Chondrocyte (in vitro differentiated cells): ENCODE measurements at regions not wholly inside any gene's neighbourhood (a gene's known extent, or its start where the extent isn't known, plus 50 kb on each side); places are given as distances from the start of the nearest gene placed in this dataset.

ENCODE experiments used
- DNase-seq: peaks from one replicate; pipeline ENCODE4 v3.0.0; 2021; ENCODE audit warnings: mixed read lengths, low spot score
- H3K27ac Mint-ChIP-seq: one replicate; pipeline ENCODE4 v1.8.0; 2021; ENCODE audit warnings: mild to moderate bottlenecking, moderate library complexity, mixed read lengths; ENCODE audit not compliant: unreplicated experiment
- H3K27me3 Mint-ChIP-seq: 2 replicates; pipeline ENCODE4 v1.8.0; 2021; ENCODE audit warnings: low read depth, mixed read lengths
- H3K36me3 Mint-ChIP-seq: 2 replicates; pipeline ENCODE4 v1.8.0; 2021; ENCODE audit warnings: low read depth, mixed read lengths
- H3K4me1 Mint-ChIP-seq: 2 replicates; pipeline ENCODE4 v1.8.0; 2021; ENCODE audit warnings: low read depth, mild to moderate bottlenecking, mixed read lengths
- H3K4me3 Mint-ChIP-seq: one replicate; pipeline ENCODE4 v1.8.0; 2021; ENCODE audit warnings: mild to moderate bottlenecking, moderate library complexity, mixed read lengths; ENCODE audit not compliant: unreplicated experiment
- H3K9me3 Mint-ChIP-seq: 2 replicates; pipeline ENCODE4 v1.8.0; 2021; ENCODE audit warnings: low read depth, mixed read lengths
- TF ChIP-seq, protein P1 (sequence below): fragments of 200-600 bp; sonication (generic); IDR thresholded peaks from 2 replicates; pipeline ENCODE4 v1.5.0; 2021; ENCODE audit warnings: antibody characterized with exemption, mild to moderate bottlenecking, moderate library complexity

DNA sequence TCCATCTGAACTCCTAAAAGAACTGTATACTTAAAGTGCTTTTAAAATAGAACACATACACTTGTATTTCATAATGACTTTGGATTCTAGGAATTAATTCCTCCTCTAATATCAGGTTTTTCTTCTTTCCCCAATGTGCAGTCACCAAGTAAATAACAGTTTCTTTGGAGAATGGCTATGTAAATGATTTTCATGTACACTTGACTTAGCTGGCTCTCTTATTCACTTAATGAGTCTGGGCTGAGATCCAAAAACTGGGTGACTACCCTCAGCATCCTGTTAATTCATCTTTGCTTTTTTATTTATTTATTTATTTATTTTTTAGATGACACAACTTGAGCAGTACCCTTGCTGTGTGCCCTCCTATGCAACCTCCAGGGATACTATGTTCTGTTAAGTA lies 1003.7 kb downstream of the SLITRK1 start:
- DNase-seq = no peak
- Mint-ChIP-seq H3K27me3 (no peaks in the 10 kb centered on the region), H3K36me3 (no peaks in the 10 kb centered on the region), H3K9me3 (no peaks in the 10 kb centered on the region), H3K4me3 (no peak overlapping the region), H3K27ac (no peak overlapping the region), H3K4me1 (no peaks in the 10 kb centered on the region)
- TF ChIP-seq, protein P1, sequence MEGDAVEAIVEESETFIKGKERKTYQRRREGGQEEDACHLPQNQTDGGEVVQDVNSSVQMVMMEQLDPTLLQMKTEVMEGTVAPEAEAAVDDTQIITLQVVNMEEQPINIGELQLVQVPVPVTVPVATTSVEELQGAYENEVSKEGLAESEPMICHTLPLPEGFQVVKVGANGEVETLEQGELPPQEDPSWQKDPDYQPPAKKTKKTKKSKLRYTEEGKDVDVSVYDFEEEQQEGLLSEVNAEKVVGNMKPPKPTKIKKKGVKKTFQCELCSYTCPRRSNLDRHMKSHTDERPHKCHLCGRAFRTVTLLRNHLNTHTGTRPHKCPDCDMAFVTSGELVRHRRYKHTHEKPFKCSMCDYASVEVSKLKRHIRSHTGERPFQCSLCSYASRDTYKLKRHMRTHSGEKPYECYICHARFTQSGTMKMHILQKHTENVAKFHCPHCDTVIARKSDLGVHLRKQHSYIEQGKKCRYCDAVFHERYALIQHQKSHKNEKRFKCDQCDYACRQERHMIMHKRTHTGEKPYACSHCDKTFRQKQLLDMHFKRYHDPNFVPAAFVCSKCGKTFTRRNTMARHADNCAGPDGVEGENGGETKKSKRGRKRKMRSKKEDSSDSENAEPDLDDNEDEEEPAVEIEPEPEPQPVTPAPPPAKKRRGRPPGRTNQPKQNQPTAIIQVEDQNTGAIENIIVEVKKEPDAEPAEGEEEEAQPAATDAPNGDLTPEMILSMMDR = no peak

DNA sequence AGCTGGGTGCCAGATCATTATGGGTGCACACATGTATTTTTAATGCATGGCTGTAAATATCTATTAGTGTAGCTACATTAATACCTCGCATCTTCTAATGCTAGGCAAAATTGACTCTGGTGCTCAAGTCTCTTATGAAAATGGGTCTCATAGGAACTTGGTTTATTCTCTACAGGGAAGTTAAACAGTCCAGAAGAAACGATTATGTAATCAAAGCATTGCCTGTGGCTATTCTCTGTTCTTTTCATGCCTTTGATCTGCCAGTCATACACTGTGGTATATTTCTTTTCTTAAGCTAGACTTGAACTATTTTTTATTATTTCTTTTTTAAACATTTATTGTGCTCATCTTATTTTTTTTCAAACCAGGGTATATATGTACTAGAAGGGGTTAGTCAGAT lies 1015.0 kb downstream of the SLITRK1 start:
- H3K4me1 Mint-ChIP-seq = no peaks in the 10 kb centered on the region
- H3K9me3 Mint-ChIP-seq = peaks cover 12% of the 10 kb centered on the region
- DNase-seq = no peak
- no peak overlapping the region for H3K27ac Mint-ChIP-seq
- no peaks in the 10 kb centered on the region for H3K27me3 Mint-ChIP-seq
- no peaks in the 10 kb centered on the region for H3K36me3 Mint-ChIP-seq
- H3K4me3 Mint-ChIP-seq = no peak overlapping the region
- TF ChIP-seq, protein P1 = no peak

DNA sequence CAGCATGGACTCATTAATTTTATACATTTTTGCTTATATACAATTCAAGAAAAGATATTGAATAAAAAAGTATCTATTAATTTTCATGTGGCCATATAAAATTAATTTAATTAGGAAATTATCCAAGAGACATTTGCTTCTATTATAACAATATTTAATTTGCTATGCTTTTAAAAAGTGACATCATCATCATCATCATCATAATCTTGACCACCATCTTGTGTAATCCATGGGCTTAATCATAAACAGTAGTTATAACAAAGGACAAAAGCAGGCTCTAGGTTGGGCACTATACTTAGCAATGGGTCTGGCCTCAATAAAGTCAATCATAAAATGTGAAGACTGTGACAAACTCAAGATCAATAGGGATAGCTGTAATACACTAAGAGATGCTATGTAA lies 1031.6 kb downstream of the SLITRK1 start:
- Mint-ChIP-seq H3K9me3 (no peaks in the 10 kb centered on the region), H3K27me3 (no peaks in the 10 kb centered on the region), H3K4me1 (no peaks in the 10 kb centered on the region), H3K36me3 (no peaks in the 10 kb centered on the region), H3K4me3 (no peak overlapping the region), H3K27ac (no peak overlapping the region)
- TF ChIP-seq, protein P1 = no peak
- DNase-seq = no peak

DNA sequence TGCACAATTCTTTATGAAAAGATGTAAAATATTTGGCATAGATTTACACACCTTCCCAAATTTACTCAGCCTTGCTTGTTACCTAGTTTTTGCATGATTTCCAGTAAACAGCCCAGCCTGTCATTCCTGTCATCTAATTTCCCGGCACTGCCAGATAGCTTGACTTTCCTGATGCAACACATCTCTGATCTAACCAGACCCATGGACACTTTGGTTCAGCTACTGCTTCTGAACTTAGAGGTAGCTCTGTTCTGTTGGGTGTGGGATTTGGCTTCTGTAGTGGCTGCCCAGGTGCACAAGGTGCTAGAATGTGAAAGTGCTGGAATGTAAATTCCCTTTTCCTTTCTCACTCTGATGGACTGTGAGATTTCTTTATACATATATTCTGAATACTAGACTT lies 1033.5 kb downstream of the SLITRK1 start:
- H3K36me3 Mint-ChIP-seq = no peaks in the 10 kb centered on the region
- TF ChIP-seq, protein P1 = no peak
- DNase-seq = no peak
- no peaks in the 10 kb centered on the region for H3K27me3 Mint-ChIP-seq
- no peak overlapping the region for H3K27ac Mint-ChIP-seq
- no peaks in the 10 kb centered on the region for H3K9me3 Mint-ChIP-seq
- no peaks in the 10 kb centered on the region for H3K4me1 Mint-ChIP-seq
- no peak overlapping the region for H3K4me3 Mint-ChIP-seq

DNA sequence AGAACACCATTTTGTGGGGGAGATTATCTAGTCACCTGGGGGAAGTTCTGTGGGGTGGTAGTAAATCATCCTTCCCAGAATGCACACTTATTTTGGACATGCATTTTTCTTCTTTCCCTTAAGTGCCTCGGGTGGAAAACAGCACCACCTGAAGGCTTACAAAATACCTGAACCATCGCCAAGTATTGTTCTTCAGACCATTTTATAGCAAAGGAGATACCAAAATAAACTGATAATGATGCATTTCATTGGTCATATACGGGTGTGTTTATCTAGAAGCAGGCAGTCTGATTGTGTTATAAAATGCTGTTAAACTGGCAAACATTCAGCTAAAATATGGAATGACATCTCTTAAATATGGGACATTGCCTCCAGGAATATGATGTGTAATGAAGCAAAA lies 1034.7 kb downstream of the SLITRK1 start:
- TF ChIP-seq, protein P1 = no peak
- H3K4me1 Mint-ChIP-seq = no peaks in the 10 kb centered on the region
- H3K36me3 Mint-ChIP-seq = no peaks in the 10 kb centered on the region
- no peak overlapping the region for H3K4me3 Mint-ChIP-seq
- H3K27me3 Mint-ChIP-seq = no peaks in the 10 kb centered on the region
- no peaks in the 10 kb centered on the region for H3K9me3 Mint-ChIP-seq
- no peak overlapping the region for H3K27ac Mint-ChIP-seq
- DNase-seq = no peak
